ENCODE measurements at regions not wholly inside any gene's neighbourhood (a gene's known extent, or its start where the extent isn't known, plus 50 kb on each side); places are given as distances from the start of the nearest gene placed in this dataset.

DNA sequence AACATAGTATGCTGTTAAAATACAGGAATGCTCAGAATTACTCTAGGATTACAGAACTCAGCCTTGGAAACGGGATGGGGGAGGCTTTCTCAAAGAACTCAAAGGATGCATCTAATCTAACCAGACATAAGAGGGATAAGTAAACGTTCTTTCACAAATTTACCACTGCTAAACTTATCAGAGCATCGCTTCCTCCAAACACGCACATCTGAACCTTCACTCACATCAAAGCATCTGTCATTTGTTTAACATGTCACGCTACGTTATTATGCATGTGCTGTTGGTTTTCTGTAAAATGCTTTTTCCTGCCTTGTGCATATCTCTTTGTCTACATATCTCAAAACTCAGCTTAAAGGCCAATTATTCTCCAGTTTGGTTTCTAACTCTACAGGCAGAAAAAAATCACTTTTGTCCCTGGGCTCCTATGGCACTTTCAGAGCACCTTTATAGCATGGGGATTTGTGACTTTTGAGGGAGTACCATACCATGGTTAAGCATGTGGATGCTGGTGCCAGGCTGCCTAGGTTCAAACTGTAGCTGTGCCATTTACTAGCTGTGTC, 106.7 kb upstream of the FSHR start:
- 70 to 73% methylated on average over 6 of the region's 6 CpGs for WGBS, 2 donors
- H3K36me3 ChIP-seq: no peaks in the 10 kb centered on the region
- TF ChIP-seq POLR2A (IDR thresholded peaks at IDR 0.05): no peak
- TF ChIP-seq, protein P1, sequence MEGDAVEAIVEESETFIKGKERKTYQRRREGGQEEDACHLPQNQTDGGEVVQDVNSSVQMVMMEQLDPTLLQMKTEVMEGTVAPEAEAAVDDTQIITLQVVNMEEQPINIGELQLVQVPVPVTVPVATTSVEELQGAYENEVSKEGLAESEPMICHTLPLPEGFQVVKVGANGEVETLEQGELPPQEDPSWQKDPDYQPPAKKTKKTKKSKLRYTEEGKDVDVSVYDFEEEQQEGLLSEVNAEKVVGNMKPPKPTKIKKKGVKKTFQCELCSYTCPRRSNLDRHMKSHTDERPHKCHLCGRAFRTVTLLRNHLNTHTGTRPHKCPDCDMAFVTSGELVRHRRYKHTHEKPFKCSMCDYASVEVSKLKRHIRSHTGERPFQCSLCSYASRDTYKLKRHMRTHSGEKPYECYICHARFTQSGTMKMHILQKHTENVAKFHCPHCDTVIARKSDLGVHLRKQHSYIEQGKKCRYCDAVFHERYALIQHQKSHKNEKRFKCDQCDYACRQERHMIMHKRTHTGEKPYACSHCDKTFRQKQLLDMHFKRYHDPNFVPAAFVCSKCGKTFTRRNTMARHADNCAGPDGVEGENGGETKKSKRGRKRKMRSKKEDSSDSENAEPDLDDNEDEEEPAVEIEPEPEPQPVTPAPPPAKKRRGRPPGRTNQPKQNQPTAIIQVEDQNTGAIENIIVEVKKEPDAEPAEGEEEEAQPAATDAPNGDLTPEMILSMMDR (IDR thresholded peaks at IDR 0.05): no peak
- H3K9me3 ChIP-seq: no peaks in the 10 kb centered on the region
- H3K4me3 ChIP-seq (replicated peaks in 1 of 3): no peak overlapping the region
- no peak for DNase-seq
- H3K27me3 ChIP-seq: no peaks in the 10 kb centered on the region
- intact Hi-C loops (cut with DNase I): no loop called here
- no peak overlapping the region for H3K27ac ChIP-seq
- H3K4me1 ChIP-seq: no peaks in the 10 kb centered on the region

- DNase-seq: no peak
- 88 to 96% methylated on average over 1 of the region's 1 CpG for WGBS, 2 donors
- TF ChIP-seq, protein P1 (IDR thresholded peaks at IDR 0.05): no peak
- no peak for TF ChIP-seq POLR2A (IDR thresholded peaks at IDR 0.05)
- Histone ChIP-seq H3K27me3 (no peaks in the 10 kb centered on the region), H3K4me3 (replicated peaks in 1 of 3) (no peak overlapping the region), H3K36me3 (no peaks in the 10 kb centered on the region), H3K4me1 (no peaks in the 10 kb centered on the region), H3K9me3 (no peaks in the 10 kb centered on the region), H3K27ac (no peak overlapping the region)
- intact Hi-C loops (cut with DNase I): no loop called here
These were observed 105.6 kb upstream of the FSHR start for GRCh38 chr2:49259926-49260325.

DNA sequence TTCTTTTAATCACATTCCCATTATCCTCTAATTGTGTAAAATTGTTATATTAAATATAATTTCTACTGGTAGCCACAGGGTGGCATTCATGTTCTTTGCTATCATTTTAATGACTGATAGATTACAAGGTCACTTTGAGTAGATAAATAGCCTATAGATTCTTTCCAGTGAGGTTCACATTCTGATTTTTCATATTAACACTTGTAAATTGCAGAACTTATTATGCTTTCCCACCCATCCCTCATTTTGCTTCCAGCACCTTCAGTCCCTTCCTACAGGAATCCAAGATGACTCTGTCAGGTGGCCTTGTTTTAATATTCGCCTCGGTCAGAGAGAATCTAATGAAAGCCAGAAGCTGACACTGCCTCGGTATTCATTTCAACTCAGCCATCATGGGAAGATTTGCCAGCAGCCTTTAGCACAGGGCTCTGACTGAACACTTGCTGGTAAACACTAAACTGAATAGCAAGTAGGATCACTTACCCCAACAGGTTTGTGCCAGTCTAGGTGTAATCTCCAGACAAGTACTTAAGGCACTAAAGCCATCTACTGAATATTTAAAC, 101.2 kb upstream of the FSHR start:
- H3K4me1 ChIP-seq: no peaks in the 10 kb centered on the region
- WGBS, 2 donors: 75% methylated on average over 3 of the region's 3 CpGs
- no peaks in the 10 kb centered on the region for H3K27me3 ChIP-seq
- intact Hi-C loops (cut with DNase I): no loop called here
- no peak overlapping the region for H3K4me3 ChIP-seq (replicated peaks in 1 of 3)
- H3K36me3 ChIP-seq: no peaks in the 10 kb centered on the region
- H3K9me3 ChIP-seq: no peaks in the 10 kb centered on the region
- TF ChIP-seq POLR2A (IDR thresholded peaks at IDR 0.05): no peak
- TF ChIP-seq, protein P1 (IDR thresholded peaks at IDR 0.05): no peak
- DNase-seq: no peak
- no peak overlapping the region for H3K27ac ChIP-seq

DNA sequence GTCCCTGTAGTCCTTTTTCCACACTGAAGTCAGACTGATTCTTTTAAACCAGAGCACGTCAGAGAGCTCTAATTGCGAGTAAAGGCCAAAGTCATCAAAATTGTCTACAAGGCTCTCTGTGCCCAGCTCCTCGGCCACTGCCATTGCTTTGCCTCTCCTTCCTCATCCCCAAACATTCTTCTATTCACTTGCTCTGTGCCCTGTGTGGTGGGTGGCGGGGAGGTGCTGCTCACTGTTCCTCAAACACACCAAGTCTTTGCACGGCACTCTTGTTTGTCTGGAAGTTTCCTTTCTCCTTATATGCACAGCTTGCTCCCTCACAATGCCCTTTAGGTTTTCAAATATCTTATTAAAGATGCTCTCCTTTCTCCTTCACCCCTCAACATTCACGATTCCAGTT, 100.1 kb upstream of the FSHR start:
- no peak for TF ChIP-seq POLR2A (IDR thresholded peaks at IDR 0.05)
- TF ChIP-seq, protein P1 (IDR thresholded peaks at IDR 0.05): no peak
- intact Hi-C loops (cut with DNase I): no loop called here
- no peaks in the 10 kb centered on the region for H3K4me1 ChIP-seq
- H3K4me3 ChIP-seq (replicated peaks in 1 of 3): no peak overlapping the region
- no peaks in the 10 kb centered on the region for H3K27me3 ChIP-seq
- DNase-seq: no peak
- H3K27ac ChIP-seq: no peak overlapping the region
- 72 to 75% methylated on average over 6 of the region's 6 CpGs for WGBS, 2 donors
- H3K36me3 ChIP-seq: no peaks in the 10 kb centered on the region
- no peaks in the 10 kb centered on the region for H3K9me3 ChIP-seq

DNA sequence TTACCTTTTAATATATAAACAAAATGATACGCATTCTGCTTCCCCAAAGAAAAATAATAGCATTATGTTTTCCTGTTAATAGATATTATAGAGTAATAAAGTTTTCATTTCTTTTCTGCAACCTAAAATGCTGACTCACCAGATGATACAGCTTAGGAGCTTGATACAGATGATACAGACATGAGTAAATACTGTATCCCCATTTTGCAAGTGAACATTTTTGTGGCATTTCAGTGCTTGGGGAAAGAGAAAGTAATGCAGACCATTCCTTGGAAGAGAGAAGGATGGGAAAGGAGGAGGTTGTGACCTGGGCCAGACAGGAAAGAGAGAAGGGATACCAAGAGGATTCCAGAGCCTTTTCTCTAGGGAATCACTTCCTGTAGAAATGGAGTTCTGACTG, 97.5 kb upstream of the FSHR start:
- 92% methylated on average over 1 of the region's 1 CpG for WGBS, 2 donors

More for the DNA sequence above, 97.5 kb upstream of the FSHR start:
- Histone ChIP-seq H3K36me3 (no peaks in the 10 kb centered on the region), H3K4me3 (replicated peaks in 1 of 3) (no peak overlapping the region), H3K9me3 (no peaks in the 10 kb centered on the region), H3K27me3 (no peaks in the 10 kb centered on the region), H3K4me1 (no peaks in the 10 kb centered on the region), H3K27ac (no peak overlapping the region)
- DNase-seq: no peak
- intact Hi-C loops (cut with DNase I): no loop called here
- no peak for TF ChIP-seq POLR2A (IDR thresholded peaks at IDR 0.05)
- TF ChIP-seq, protein P1 (IDR thresholded peaks at IDR 0.05): no peak

Data from thyroid gland (tissue), 4 donors.